SHP77 (cell line): ENCODE measurements at regions not wholly inside any gene's neighbourhood (a gene's known extent, or its start where the extent isn't known, plus 50 kb on each side); places are given as distances from the start of the nearest gene placed in this dataset.

Experiments used
- DNase-seq, 2 experiments: peaks; one replicate each; lab custom pipeline; 2025; lab: John Stamatoyannopoulos, UW

DNA sequence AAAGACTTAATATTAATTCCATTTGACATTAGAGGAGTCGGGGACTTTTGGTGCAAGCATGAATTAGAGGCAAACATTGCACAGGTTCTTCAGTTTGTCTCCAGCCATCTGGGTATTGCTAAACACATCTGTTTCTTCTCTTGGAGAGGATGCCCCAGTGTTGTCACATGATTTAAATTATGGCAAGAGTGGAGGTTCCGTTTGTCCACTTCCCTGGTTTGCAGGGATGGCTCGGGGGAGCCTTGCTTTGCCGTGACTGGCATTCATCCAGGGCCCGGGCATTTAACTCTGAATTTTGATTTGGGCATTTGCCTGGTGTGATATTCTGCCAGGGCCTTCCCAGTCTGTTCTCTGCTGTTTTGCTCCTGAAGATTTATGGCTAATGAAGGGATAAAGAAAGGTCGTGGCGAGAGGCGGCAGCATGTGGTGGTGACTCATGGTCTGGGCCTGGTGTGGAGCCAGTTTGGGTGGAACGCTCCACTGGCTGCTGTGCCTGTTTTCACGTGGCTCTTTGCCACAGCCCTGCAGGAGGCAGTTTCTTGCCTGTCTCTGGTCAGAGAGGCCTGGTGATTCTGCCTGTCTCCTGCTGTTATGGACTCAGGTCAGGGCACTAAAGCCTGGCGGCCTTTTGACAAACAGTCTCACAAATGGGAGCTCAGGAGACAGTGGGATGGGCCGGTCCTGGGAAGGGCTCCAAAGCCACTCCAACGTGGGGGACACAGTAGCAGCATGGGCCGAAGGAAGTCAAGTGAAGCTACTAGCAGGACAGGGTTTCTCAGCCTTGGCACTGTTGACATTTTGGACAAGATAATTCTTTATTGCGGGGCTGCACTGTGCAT is 99.4 kb upstream of the PGRMC2 start:
- DNase-seq, result peak in 1 of 2 experiments; percentile 31

DNA sequence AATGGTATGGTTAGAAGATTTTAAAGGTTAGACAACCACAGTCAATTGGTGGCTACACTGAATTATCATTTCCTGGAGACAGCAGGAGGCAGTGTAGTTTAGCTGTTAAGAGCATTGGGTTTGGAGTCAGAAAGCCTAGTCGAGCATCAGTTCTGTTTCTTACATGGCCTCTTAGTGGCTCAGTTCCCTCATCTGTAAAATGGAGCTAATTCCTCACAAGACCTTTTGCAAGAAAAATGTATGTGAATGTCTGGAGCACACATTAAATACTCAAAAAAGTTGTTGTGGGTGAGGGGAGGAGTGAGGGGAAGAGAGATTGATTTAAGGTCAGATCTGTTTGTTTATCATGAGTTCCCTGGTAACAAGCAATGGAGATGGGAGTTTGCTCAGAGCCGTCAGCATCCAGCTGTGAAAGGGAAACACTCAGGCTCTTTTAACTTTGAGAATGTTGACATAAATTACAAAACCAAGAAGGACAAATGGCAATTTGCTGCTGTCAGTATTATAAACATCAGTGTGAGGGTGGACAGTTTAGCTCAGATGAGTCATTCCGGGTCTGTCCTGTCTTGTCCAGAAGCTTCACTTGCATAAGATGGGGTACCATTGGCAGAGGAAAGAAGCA is 98.2 kb upstream of the PGRMC2 start:
- no peak for DNase-seq

DNA sequence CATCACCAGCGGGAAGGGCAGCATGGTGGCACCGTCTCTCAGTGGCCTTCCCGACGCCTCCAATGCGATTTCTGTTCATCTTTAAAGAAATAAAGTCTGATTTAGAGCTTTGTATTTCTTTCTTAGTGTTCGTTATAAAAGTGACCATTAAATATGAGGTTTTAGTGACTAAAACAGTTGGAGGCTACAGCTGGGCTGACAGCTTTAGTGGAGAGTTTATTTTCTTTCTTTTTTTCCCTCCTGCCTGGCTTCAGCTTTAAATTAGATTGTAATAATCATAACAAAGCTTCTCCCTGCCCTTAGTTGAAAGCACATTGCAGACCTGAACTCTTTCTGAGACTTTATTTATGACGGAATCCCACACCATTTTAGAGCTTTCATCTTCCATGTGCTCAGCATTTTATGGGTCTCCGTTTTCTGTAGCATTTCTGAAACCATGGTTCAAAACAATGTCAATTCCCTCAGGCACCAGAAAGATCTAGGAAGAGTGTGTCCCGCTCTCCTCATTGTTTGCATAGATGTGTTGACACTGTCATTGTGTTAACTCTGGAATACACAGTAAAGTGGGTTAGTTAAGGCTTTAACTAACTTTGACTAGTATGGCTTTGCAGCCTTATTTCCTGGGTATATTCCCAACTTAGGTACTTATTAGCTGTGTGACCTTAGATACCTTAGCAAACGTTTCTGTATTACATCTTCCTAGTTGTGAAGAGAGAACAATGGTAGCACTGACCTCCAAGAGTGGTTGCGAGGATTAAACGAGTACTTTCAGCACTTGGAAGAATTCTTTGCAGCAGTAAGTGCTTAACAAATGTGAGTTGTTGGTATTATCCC is 97.4 kb upstream of the PGRMC2 start:
- DNase-seq, result no peak

DNA sequence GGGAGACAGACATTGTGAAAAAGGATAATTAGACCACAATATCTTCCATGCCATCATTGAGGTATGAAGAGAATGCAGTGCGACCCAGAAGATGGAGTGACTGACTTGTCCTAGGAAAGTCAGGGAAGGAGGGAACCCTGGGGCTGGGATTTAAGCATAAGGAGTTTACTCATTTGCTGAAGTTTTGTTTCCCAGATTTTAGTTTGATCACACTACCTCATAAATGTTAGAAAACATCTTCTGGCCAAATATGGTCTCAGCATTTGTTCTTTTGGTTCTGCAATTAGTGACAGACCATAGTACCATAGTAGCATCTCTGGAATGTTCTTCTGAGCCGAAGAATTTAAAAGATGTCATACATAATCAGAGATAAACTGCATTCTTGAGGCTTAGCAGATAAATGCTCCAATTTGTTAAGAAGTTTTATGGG is 96.5 kb upstream of the PGRMC2 start:
- no peak for DNase-seq

DNA sequence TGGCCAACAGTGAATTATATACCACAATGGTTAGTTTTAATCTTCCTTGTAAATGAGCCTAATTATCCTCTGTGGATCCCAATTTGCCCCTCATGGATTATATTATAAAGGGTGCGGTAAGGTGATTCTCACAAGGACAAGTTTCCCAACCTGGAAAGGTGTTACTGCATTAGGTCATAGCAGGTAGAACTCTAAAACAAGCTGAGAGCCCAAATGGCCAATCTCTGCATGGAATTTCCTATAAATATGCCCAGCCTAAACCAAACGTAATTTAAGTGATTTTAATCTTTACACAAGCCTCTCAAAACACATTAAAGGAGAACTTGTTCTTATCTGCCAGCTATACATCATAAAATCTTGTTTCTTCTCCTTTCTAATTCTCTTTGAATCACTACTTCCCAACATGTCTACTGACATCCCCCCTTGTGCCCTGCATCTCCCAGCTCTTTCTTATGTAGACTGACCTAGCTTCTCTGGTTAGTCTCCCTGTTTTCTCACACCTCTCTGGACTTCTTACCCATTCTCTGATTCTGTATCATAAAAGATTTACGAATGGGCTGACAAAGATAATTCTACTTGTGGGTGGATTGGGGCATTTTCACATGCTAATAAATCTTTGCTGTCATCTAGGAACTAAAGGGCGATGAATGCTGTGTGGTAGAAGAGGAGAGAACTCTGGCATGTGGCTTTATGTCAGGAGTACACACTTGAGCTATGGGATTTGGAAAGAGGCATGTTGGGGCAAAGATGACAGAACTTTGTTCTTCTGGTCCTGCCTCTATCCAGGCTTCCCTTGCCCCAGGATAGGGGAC is 94.3 kb upstream of the PGRMC2 start:
- no peak for DNase-seq

DNA sequence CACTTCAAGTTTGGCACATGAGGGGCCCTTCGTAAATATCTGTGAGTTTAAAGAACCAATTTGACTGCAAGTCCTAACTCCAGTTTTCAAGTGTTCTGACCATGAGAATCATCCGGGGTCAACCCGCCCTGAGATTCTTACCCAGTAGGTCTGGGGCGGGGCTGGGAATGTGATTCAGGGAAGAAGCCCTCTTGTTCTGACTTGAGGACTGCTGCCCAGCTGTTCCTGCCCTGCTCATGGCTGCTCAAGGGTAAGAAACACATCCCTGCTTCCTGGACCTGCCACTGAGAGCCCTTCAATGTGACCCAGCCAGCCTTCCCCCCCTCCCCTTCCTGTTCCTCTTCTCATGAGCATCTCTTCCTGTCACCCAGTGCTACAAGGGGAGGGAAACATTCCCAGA is 92.7 kb upstream of the PGRMC2 start:
- no peak for DNase-seq

DNA sequence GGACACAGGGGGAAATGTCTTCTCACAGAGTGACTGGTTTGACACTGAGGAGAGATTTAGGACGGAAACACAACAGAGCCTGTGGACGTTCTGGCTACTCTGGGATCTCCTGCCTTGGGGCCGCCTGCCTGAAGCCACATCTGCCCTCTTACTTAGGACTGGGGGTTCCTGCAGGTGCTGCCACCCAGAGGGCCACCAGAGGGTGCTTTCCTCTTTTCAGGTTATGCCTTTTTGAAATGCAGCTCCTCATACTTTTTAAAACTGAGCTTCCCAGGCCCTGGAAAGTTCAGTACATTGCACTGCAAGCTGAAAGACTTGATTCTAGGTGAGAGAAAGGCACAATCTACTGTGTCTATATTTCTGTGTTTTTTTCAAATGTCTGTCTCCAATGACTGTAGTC is 92.2 kb upstream of the PGRMC2 start:
- DNase-seq, result peak in 1 of 2 experiments; percentile 43

DNA sequence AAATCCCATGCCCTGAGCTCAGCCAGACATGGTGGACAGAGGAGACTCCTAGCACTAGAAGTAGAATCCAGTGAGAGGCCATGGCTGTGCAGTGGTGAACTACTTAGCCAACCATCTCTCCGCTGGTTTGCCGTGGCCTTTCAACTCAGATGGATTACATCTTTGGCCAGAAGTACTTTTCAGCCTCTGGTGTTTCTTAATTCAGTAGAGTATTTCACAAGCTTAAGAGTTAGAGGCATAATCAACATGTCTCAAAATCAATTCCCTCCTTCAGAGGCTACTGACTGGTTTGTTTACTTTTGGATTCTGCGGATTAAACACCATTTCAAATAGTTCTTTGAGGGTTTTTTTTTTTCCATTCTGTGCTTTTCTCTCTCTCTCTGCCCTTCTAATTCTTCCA is 91.1 kb upstream of the PGRMC2 start:
- no peak for DNase-seq

DNA sequence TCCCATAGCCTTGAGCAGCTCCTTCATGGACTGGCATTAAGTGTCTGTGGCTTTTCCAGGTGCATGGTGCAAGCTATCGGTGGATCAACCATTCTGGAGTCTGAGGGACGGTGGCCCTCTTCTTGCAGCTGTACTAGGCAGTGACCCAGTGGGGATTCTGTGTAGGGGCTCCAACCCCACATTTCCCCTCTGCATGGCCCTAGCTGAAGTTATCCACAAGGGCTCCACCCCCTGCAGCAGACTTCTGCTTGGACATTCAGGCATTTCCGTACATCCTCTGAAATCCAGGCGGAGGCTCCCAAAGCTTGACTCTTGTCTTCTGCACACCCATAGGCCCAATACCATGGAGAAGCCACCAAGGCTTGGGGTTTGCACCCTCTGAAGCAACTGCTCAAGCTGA is 89.3 kb upstream of the PGRMC2 start:
- DNase-seq, result no peak

DNA sequence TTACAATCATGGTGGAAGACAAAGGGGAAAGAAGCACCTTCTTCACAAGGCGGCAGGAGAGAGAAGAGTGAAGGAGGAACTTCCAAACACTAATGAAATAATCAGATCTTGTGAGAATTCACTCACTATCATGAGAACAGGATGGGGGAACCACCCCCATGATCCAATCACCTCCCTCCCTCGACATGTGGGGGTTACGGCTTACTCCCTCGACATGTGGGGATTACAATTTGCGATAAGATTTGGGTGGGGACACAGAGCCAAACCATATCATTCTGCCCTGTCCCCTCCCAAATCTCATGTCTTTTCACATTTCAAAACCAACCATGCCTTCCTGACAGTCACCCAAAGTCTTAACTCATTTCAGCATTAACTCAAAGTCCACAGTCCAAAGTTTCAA is 88.7 kb upstream of the PGRMC2 start:
- no peak for DNase-seq

DNA sequence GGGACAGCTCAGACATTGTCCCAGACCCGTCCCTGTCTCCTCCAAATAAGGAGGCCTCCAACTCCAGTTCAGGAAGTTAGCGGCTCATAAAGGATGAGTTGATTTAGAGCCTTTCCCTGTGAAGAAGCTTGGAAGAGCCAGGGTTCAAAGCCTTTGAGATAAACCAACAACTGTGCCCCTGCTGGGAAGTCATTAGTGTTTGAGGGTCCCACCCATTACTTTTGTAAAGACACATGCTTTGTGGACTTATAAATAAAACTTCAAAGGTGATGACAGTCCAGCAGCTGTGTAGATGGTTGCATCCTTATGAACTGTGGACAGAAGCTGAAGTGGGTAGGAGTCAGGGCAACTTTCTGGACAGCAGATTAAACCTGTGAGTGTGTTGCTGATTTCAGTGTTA is 86.0 kb upstream of the PGRMC2 start:
- DNase-seq, result no peak

DNA sequence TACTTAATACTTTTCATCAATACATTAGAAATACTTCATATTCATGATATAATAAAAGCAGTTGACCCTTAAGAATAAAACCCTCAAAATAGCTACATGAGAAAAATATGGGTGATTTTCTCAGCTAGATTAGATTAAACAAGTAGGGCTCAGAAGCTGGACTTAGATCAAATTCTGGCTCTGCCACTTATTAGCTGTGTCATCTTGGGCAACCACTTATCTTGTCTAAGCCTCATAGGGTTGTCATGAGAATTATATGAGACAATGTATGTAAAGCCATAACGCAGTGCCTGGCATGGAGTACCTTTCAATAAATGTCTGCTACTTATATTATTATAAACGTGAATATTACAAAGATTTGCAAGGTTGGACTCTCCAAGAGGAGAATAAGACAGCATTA is 84.3 kb upstream of the PGRMC2 start:
- no peak for DNase-seq

DNA sequence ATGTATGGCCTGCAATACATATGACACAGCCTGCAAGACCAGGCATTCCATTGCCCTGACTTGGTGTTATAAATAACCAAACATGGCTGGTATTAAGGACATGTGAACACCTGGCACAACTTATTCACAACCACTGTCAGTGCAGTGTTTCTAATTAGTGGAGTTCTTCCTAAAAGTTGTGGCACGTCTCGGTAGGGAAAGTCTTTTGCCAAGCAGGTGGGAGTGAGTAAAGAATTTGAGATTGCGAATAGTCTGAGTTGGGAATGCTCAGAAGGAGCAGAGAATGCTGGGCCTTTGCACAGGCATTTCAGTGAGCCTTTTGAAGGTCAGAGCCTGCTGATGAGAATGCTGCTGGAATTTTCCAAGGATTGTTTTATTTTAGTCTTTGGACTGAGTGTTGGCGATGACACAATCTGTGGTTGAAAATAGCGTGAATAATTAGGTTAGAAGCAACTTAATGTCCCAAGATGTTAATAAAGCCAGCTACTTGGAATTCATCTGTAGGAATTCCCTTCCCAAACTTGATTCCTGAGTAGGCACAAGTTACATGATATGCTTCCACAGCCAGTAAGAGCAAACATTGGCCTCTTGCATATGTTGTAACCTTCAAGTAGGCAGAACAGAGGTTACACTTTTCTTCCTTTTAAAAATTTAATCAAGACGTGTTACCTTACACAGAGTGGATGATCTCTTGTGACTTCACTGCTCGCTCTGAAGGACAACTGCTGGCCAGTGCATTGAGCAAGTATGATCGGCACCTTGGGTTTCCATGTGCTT is 83.6 kb upstream of the PGRMC2 start:
- no peak for DNase-seq

DNA sequence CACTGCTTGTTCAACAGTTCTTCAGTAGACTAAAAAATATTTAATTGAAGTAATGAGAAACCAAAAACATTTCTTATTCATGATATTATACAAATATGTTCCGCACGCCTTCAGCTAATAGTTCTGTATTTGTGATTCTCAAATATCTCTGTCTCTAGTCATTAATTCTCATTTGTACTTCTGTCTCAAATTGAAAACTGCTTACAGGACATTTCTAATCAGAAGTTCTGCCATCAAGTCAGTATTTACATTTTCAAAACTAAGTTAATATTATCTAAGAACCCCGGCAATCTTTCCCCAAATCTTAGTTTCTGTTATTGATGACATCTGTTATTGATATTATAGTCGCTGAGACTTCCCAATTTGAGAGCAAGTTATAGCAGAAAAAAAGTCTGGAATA is 78.6 kb upstream of the PGRMC2 start:
- DNase-seq, result no peak

DNA sequence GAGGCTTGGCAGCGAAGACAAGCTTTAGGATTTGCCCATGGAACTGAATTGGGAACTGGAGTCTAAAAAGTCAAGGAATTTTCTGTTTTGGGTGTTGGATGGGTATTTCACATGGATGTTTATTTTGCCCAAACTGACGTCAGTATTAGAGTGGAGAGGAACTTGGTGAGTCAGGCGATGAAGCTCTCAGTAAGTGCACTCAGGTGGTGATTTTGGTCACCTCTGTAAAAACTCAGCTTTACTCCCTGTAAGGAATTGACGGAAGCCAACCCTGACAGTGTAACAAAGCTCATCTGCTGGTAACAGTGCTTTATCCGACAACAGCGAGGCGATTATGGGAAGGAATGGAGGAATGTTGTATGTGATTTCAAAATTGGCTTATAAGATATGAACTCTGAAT is 77.0 kb upstream of the PGRMC2 start:
- DNase-seq, result no peak

DNA sequence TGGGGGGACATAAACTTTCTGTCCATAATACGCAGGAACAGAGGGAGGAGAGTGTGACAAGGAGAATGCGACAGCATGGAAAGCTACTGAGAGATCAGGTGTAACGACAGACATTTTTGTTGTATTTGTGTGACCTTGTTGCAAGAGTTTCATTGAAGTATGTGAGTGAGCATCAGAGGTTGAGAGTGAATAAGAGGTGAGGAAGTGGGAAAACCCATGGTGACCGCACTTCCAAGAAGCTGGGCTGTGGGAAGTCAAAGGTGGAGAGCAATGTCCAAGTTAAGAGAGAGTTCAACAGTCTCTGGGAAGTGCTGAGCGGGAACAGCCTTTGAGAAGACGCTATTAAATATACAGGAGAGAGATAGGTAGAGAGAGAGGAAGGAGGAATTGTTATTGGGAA is 76.4 kb upstream of the PGRMC2 start:
- DNase-seq, result no peak

DNA sequence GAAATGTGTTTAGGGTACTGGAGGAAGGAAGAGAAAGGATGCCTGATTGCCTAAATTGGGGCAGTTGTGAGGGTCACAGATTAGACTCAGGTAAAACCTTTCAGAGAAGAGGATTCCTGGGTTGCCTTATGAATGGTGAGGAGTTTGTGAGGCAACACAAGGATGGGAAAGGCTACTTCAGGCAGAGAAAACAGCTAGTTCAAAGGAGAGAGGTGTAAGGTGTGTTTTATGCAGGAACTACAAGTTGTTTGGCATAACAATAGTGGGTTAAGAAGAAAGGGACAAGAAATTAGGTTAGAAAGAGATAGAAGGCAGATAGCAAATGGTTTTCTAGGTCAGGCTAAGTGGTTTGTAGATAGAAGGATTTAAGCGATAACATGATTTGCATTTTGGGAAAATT is 75.1 kb upstream of the PGRMC2 start:
- no peak for DNase-seq

DNA sequence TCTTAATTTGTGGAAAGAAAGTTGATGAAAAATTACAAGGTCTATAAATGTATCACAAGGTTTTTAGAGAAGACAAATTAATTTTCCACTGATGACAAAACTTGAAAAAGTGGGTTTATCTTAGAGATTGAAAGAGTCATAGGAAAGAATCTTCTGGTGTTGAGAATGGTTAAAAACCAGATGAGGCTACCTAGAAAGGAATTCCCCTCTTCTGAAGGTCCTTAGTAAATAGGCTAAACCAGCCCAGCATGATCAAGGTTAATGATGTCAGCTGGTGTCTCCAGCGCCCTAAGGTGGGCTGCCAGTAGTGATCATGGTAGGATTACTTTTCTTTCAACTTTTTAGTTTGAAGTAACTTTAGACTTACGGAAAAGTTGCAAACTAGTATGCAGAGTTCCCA is 71.8 kb upstream of the PGRMC2 start:
- no peak for DNase-seq

DNA sequence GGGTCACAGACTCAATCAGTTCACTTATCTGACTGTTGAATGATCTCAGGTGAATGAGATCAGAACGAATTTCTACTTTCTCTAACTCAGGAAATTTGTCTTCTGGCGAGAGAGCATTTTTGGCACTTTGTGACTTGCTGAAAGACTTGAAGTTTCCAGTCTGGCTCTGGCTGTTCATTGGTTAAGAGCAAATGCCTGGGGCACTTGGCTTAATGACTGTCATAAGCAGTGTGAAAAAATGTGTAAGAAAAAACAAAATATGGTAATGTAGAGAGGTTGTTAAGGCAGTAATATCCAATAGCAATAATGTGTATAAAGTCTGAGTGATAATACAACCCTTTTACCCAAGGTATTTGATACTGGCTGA is 71.3 kb upstream of the PGRMC2 start:
- no peak for DNase-seq

DNA sequence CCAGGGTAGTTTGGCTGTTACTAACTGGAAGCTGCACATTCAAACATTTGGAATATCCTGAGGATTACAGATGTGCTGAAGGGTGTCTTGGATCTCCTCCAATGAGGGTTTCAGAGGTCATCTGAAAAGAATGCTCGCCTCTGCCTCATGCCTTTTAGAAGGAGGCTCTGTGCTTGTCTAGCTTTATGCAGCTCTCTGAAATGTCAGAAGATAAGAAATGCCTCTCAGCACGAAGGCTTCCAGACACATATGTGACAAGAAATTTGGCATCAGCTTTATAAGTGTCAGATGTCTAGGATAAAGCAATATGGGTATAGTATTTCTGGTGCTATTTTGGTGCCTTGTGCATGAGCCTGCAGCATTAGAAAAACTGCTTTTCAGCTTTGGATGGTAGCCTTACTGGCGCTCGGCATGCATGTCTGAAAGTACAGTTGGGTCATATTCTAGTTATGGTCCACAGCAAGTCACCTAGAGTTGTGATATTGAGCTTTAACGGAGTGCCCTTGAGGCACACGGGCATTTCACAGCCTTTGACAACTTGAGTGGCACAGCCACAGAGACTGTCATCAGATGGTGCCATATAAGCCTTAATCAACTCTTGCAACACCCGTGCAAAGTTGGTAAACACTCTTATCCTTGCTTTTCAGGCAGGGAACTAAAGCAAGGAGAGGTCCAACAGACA is 70.8 kb upstream of the PGRMC2 start:
- DNase-seq, result no peak

DNA sequence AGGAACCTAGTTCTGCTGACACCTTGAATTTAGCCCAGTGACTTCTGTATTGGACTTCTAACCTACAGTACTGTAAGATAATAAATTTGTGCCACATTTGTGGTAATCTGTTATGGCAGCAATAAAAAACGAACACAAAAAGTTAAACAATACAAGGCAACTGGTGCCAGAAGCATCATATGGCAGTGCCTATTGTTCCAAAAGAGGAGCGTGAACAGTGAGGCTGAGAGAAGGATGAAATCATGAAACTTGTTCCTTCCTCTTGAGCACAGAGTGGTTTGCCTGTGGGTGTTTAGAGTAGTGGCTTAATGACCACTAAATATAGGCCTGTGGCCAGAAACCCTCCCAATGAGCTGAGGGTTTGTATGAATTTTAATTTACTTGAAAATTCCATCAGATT is 69.7 kb upstream of the PGRMC2 start:
- DNase-seq, result no peak
